AG04449 (cell line): ENCODE measurements at regions not wholly inside any gene's neighbourhood (a gene's known extent, or its start where the extent isn't known, plus 50 kb on each side); places are given as distances from the start of the nearest gene placed in this dataset.

Experiments used
- CTCF ChIA-PET: fragments of 350-600 bp; formaldehyde crosslinking; extraction: SDS; loops from one replicate; lab custom pipeline; 2021; ENCODE audit warnings: antibody characterized with exemption; lab: Yijun Ruan, JAX
- POLR2A ChIA-PET: fragments of 400-600, 350-600 bp; formaldehyde crosslinking; extraction: SDS; loops from one replicate; lab custom pipeline; 2020; ENCODE audit warnings: antibody characterized with exemption, inconsistent platforms; lab: Yijun Ruan, JAX
- DNase-seq: peaks from one replicate; pipeline ENCODE4 v3.0.0-alpha.2; 2010; ENCODE audit warnings: low read depth, low spot score
- H3K4me3 ChIP-seq: 2 replicates; pipeline ENCODE4 v1.5.1; 2011; ENCODE audit warnings: low read depth, mild to moderate bottlenecking, control low read depth, low read length
- CTCF ChIP-seq: IDR thresholded peaks from one replicate; pipeline ENCODE4 v1.5.1; 2011; ENCODE audit warnings: mild to moderate bottlenecking, moderate library complexity, low read length, control low read depth, inconsistent platforms; ENCODE audit not compliant: insufficient read depth; ENCODE audit errors: missing control alignments

GRCh38 chr5:10140195-10140973, 109.3 kb downstream of the ATPSCKMT start:
- ChIA-PET POLR2A (no interaction called here), CTCF (interaction anchor here (0.9 to 2.2 kb wide), 4 partner anchors 9 to 94 kb away, joined by 3 to 14 read pairs (median 8); no protein-coding TSS in a partner anchor)
- no peak overlapping the region for H3K4me3 ChIP-seq
- TF ChIP-seq CTCF: peak; percentile 29
- no peak for DNase-seq

GRCh38 chr5:10138395-10139057, 111.2 kb downstream of the ATPSCKMT start:
- POLR2A ChIA-PET: no interaction called here
- CTCF ChIA-PET: interaction anchor here (0.9 to 2.2 kb wide), 3 partner anchors 15 to 96 kb away, joined by 3 to 14 read pairs (median 12); no protein-coding TSS in a partner anchor
- no peak overlapping the region for H3K4me3 ChIP-seq
- DNase-seq: no peak
- no peak for TF ChIP-seq CTCF

DNA sequence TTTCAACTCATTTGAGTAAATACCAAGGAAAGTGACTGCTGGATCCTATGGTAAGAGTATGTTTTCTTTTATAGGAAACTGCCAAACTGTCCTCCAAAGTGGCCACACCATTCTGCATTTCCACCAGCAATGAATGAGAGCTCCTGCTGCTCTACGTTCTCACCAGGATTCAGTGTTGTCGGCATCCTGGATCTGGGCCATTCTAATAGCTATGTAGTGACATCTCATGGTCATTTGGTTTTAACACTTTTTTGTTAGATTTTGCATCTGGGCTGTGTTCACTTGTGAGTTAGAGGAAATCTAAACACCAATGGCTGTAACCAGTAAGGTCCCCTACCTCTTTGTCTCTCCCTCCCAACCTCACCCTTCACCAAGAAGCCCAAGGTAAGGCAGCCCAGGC, 115.9 kb downstream of the ATPSCKMT start:
- DNase-seq: no peak
- no peak overlapping the region for H3K4me3 ChIP-seq
- POLR2A ChIA-PET: interaction anchor here (1.0 kb wide), 1 partner anchor 586 kb away, joined by 3 read pairs; no protein-coding TSS in a partner anchor
- CTCF ChIA-PET: interaction anchor here (0.7 to 2.7 kb wide), 7 partner anchors 10 to 359 kb away, joined by 3 to 15 read pairs (median 4); no protein-coding TSS in a partner anchor
- TF ChIP-seq CTCF: no peak

- no peak for TF ChIP-seq CTCF
- ChIA-PET POLR2A (no interaction called here), CTCF (no interaction called here)
- no peak for DNase-seq
- H3K4me3 ChIP-seq: no peak overlapping the region
Observed at GRCh38 chr5:10130881-10131280, 118.8 kb downstream of the ATPSCKMT start.

DNA sequence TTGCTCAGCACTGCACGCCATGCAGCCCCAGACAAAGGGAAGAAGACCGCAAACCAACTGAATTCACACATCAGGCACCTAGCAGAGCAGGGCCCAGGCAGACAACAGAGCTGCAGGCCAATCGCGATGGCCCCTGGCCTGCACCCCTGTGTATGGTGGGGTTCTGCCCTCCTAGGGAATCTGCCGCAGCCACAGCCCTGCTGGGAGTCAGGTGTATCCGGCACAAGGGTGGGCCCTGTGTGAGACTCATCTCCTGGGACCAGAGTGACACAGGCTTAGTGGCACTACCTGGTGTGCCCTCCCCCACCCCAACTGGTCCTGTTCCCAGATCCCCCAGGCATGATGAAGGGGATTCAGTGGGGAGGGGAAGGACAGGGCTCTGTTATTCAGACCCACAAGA, 122.8 kb downstream of the ATPSCKMT start:
- CTCF ChIA-PET: no interaction called here
- POLR2A ChIA-PET: no interaction called here

More for the DNA sequence above, 122.8 kb downstream of the ATPSCKMT start:
- DNase-seq: no peak
- no peak for TF ChIP-seq CTCF
- H3K4me3 ChIP-seq: no peak overlapping the region
